ENCODE measurements at regions not wholly inside any gene's neighbourhood (a gene's known extent, or its start where the extent isn't known, plus 50 kb on each side); places are given as distances from the start of the nearest gene placed in this dataset.
"Not testable (repeated sequence)": the region's sequence is repeated elsewhere in the genome, so short reads cannot be mapped to it uniquely, and the experiment has no call there.

DNA sequence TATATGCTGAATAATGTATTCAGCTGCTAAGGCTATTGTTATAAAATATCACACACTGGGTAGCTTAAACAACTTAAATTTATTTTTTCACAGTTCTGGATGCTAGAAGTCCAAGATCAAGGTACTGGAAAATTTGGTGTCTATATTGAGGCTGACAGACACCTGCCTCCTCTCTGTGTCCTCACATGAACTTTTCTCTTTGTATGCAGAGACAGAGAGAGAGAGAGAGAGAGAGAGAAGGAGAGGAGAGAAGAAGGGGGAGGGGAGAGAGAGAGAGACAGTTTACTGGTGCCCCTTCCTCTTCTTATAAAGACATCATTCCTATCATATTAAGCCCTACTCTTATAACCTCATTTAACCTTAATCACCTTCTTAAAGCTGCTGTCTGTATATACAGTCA is 320.1 kb upstream of the THBS1 start:
- no peak for TF ChIP-seq NFYB (CRISPR knock-in tag; conservative IDR thresholded peaks at IDR 0.05; ENCODE audit: low read depth)
- H3K4me3 Mint-ChIP-seq = no peak overlapping the region
- DNase-seq (ENCODE audit: low spot score) (no peak), ATAC-seq (no peak)
- no peak overlapping the region for H3K27ac Mint-ChIP-seq
- ChIA-PET CTCF (no interaction called here), POLR2A (interaction anchor here (0.8 kb wide), 1 partner anchor 319 kb away, joined by 3 read pairs; no protein-coding TSS in a partner anchor)
- H3K9me3 Mint-ChIP-seq = no peaks in the 10 kb centered on the region
- no peaks in the 10 kb centered on the region for H3K4me1 Mint-ChIP-seq
- H3K27me3 Mint-ChIP-seq (ENCODE audit: low read depth) = no peaks in the 10 kb centered on the region
- no peaks in the 10 kb centered on the region for H3K36me3 Mint-ChIP-seq

GRCh38 chr15:39261397-39262183 is 319.3 kb upstream of the THBS1 start:
- DNase-seq (ENCODE audit: low spot score); H3K27me3 Mint-ChIP-seq (ENCODE audit: low read depth); H3K4me1 Mint-ChIP-seq; ATAC-seq; H3K27ac Mint-ChIP-seq; H3K4me3 Mint-ChIP-seq; H3K9me3 Mint-ChIP-seq; H3K36me3 Mint-ChIP-seq; CTCF ChIA-PET: not testable (repeated sequence)
- POLR2A ChIA-PET = interaction anchor here (0.8 kb wide), 1 partner anchor 319 kb away, joined by 3 read pairs; no protein-coding TSS in a partner anchor

GRCh38 chr15:39262995-39263772 is 317.7 kb upstream of the THBS1 start:
- H3K4me1 Mint-ChIP-seq; H3K36me3 Mint-ChIP-seq; ATAC-seq; H3K4me3 Mint-ChIP-seq; POLR2A ChIA-PET; DNase-seq (ENCODE audit: low spot score); H3K9me3 Mint-ChIP-seq; H3K27ac Mint-ChIP-seq; H3K27me3 Mint-ChIP-seq (ENCODE audit: low read depth); CTCF ChIA-PET: not testable (repeated sequence)

- no peak for ATAC-seq
- ChIA-PET POLR2A (no interaction called here), CTCF (no interaction called here)
- Mint-ChIP-seq H3K4me1 (peaks cover 9% of the 10 kb centered on the region), H3K9me3 (no peaks in the 10 kb centered on the region), H3K4me3 (no peak overlapping the region), H3K27me3 (ENCODE audit: low read depth) (no peaks in the 10 kb centered on the region), H3K36me3 (no peaks in the 10 kb centered on the region), H3K27ac (no peak overlapping the region)
- no peak for DNase-seq (ENCODE audit: low spot score)
- TF ChIP-seq GABPB1 (CRISPR knock-in tag; IDR thresholded peaks at IDR 0.05) = no peak
- TF ChIP-seq SMAD3 (CRISPR knock-in tag; IDR thresholded peaks at IDR 0.05; ENCODE audit: borderline replicate concordance) = no peak
- no peak for TF ChIP-seq STAT6 (CRISPR knock-in tag; conservative IDR thresholded peaks at IDR 0.05; ENCODE audit: low read depth)
- TF ChIP-seq, protein P1, sequence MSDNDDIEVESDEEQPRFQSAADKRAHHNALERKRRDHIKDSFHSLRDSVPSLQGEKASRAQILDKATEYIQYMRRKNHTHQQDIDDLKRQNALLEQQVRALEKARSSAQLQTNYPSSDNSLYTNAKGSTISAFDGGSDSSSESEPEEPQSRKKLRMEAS (CRISPR knock-in tag; IDR thresholded peaks at IDR 0.05) = no peak
- TF ChIP-seq ZNF396 (CRISPR knock-in tag; IDR thresholded peaks at IDR 0.05; ENCODE audit: borderline replicate concordance) = no peak
- no peak for TF ChIP-seq NFE2L1 (CRISPR knock-in tag; IDR thresholded peaks at IDR 0.05)
- no peak for TF ChIP-seq HMGA2 (CRISPR knock-in tag; IDR thresholded peaks at IDR 0.05)
- TF ChIP-seq, protein P2, sequence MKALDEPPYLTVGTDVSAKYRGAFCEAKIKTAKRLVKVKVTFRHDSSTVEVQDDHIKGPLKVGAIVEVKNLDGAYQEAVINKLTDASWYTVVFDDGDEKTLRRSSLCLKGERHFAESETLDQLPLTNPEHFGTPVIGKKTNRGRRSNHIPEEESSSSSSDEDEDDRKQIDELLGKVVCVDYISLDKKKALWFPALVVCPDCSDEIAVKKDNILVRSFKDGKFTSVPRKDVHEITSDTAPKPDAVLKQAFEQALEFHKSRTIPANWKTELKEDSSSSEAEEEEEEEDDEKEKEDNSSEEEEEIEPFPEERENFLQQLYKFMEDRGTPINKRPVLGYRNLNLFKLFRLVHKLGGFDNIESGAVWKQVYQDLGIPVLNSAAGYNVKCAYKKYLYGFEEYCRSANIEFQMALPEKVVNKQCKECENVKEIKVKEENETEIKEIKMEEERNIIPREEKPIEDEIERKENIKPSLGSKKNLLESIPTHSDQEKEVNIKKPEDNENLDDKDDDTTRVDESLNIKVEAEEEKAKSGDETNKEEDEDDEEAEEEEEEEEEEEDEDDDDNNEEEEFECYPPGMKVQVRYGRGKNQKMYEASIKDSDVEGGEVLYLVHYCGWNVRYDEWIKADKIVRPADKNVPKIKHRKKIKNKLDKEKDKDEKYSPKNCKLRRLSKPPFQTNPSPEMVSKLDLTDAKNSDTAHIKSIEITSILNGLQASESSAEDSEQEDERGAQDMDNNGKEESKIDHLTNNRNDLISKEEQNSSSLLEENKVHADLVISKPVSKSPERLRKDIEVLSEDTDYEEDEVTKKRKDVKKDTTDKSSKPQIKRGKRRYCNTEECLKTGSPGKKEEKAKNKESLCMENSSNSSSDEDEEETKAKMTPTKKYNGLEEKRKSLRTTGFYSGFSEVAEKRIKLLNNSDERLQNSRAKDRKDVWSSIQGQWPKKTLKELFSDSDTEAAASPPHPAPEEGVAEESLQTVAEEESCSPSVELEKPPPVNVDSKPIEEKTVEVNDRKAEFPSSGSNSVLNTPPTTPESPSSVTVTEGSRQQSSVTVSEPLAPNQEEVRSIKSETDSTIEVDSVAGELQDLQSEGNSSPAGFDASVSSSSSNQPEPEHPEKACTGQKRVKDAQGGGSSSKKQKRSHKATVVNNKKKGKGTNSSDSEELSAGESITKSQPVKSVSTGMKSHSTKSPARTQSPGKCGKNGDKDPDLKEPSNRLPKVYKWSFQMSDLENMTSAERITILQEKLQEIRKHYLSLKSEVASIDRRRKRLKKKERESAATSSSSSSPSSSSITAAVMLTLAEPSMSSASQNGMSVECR (CRISPR knock-in tag; IDR thresholded peaks at IDR 0.05; ENCODE audit: borderline replicate concordance) = no peak
Measured at GRCh38 chr15:39265261-39265660, 315.6 kb upstream of the THBS1 start.
